ENCODE measurements at regions not wholly inside any gene's neighbourhood (a gene's known extent, or its start where the extent isn't known, plus 50 kb on each side); places are given as distances from the start of the nearest gene placed in this dataset.

DNA sequence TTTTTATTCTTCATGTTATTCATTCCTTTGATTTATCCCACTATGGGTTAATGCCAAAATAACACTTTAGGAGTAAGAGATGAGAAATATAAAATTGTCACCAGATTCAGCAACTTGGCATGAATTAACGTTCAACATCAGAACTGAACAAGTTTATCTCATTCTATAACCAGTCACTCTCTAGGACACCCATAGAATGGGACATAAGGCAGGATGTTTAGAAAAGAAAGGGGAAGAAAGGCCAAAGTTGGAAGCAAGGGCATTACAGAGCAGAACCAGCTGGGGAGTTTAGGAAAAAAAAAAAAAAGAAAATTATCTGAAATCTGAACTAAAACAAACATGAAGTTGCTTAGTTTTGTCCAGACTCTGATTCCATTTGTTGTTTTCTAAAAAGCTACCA lies 211.0 kb downstream of the PMAIP1 start:
- no peak overlapping the region for H2AFZ ChIP-seq (ENCODE audit: control insufficient read depth, low read depth, low read length)
- TF ChIP-seq BRCA1 (IDR thresholded peaks at IDR 0.05; ENCODE audit: low read depth, low read length): no peak
- no peak for TF ChIP-seq E2F8 (IDR thresholded peaks at IDR 0.05; ENCODE audit: low read depth, partially characterized antibody)
- TF ChIP-seq CBFB (IDR thresholded peaks at IDR 0.05; ENCODE audit: low read depth): no peak
- TF ChIP-seq, protein P1, sequence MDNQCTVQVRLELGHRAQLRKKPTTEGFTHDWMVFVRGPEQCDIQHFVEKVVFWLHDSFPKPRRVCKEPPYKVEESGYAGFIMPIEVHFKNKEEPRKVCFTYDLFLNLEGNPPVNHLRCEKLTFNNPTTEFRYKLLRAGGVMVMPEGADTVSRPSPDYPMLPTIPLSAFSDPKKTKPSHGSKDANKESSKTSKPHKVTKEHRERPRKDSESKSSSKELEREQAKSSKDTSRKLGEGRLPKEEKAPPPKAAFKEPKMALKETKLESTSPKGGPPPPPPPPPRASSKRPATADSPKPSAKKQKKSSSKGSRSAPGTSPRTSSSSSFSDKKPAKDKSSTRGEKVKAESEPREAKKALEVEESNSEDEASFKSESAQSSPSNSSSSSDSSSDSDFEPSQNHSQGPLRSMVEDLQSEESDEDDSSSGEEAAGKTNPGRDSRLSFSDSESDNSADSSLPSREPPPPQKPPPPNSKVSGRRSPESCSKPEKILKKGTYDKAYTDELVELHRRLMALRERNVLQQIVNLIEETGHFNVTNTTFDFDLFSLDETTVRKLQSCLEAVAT (IDR thresholded peaks at IDR 0.05): no peak
- TF ChIP-seq HCFC1 (IDR thresholded peaks at IDR 0.05; ENCODE audit: low read length): no peak
- no peak for TF ChIP-seq TCF3 (IDR thresholded peaks at IDR 0.05; ENCODE audit: borderline replicate concordance, insufficient read depth, low read depth, low read length)
- TF ChIP-seq PML (IDR thresholded peaks at IDR 0.05; ENCODE audit: low read length): no peak
- TF ChIP-seq MXI1 (IDR thresholded peaks at IDR 0.05; ENCODE audit: low read depth, low read length): no peak
- no peak for TF ChIP-seq NR2F1 (conservative IDR thresholded peaks at IDR 0.05)
- TF ChIP-seq FOXK2 (IDR thresholded peaks at IDR 0.05): no peak
- TF ChIP-seq SIN3A (IDR thresholded peaks at IDR 0.05; ENCODE audit: low read depth, low read length): no peak
- no peak for TF ChIP-seq POLR2AphosphoS2 (IDR thresholded peaks at IDR 0.05; ENCODE audit: low read depth, low read length)
- H3K4me2 ChIP-seq (ENCODE audit: control insufficient read depth, insufficient read depth): no peak overlapping the region
- ChIA-PET RAD21 (ENCODE audit: unreplicated experiment) (no interaction called here), CTCF (interaction anchor here (0.6 kb wide), 1 partner anchor 342 kb away, joined by 3 read pairs; no protein-coding TSS in a partner anchor), POLR2A (no interaction called here), SMC1A (ENCODE audit: uncharacterized antibody, unreplicated experiment) (no interaction called here)
- H4K20me1 ChIP-seq (ENCODE audit: control insufficient read depth, insufficient read depth): no peaks in the 10 kb centered on the region
- no peaks in the 10 kb centered on the region for H3K36me3 ChIP-seq (ENCODE audit: control insufficient read depth in 2 of 2, insufficient read depth in 2 of 2, low read length in 1 of 2)
- H3K4me1 ChIP-seq (ENCODE audit: control insufficient read depth, insufficient read depth, low read length): no peaks in the 10 kb centered on the region
- no peak for FAIRE-seq
- H3K27ac ChIP-seq (ENCODE audit: control insufficient read depth, insufficient read depth): no peak overlapping the region
- no peaks in the 10 kb centered on the region for H3K79me2 ChIP-seq (ENCODE audit: control insufficient read depth, insufficient read depth, low read length)
- no peak for ATAC-seq
- no TSS peak for BruUV-seq (replicated peaks)
- H3K4me3 ChIP-seq: no peak overlapping the region
- intact Hi-C loops (cut with micrococcal nuclease; ENCODE audit: unreplicated experiment) (no loop called here), in situ Hi-C loops (cut with MboI) (no loop called here)
- H3K27me3 ChIP-seq (replicated peaks in 1 of 2; ENCODE audit: control insufficient read depth in 2 of 2, insufficient read depth in 2 of 2, low read length in 1 of 2): no peaks in the 10 kb centered on the region
- WGBS (ENCODE audit: insufficient coverage, insufficient replicate concordance, low lambda C conversion rate, missing lambda C conversion rate): 7% methylated on average over 1 of the region's 1 CpG
- no peaks in the 10 kb centered on the region for H3K9me3 ChIP-seq (replicated peaks; ENCODE audit: control insufficient read depth, insufficient read depth, low read length)
- no peak for DNase-seq (ENCODE audit: low read depth, low spot score)
- H3K9ac ChIP-seq (ENCODE audit: control insufficient read depth, insufficient read depth, low read length): no peak overlapping the region

Measured in GM12878 (cell line).